ENCODE measurements at regions not wholly inside any gene's neighbourhood (a gene's known extent, or its start where the extent isn't known, plus 50 kb on each side); places are given as distances from the start of the nearest gene placed in this dataset.

- peak in 1 of 2 donors; percentile 63 for DNase-seq
- no peaks in the 10 kb centered on the region for H3K27me3 ChIP-seq
- H3K27ac ChIP-seq, result peak overlapping the region in 1 of 5 donors; percentile 24
- intact Hi-C loops (cut with DNase I; ENCODE audit: low total_unique reads), result no loop called here
- H3K4me1 ChIP-seq, result peaks cover 0 to 9% (median 0%) of the 10 kb centered on the region in 4 donors
- WGBS, 5 donors, result 49 to 68% (median 51%) methylated on average over 4 of the region's 4 CpGs
- no peaks in the 10 kb centered on the region for H3K36me3 ChIP-seq
- no peak overlapping the region for H3K4me3 ChIP-seq
- TF ChIP-seq EP300 (IDR thresholded peaks at IDR 0.05) (no peak), POLR2A (IDR thresholded peaks at IDR 0.05) (no peak), POLR2AphosphoS5 (IDR thresholded peaks at IDR 0.05) (no peak)
- TF ChIP-seq, protein P1, sequence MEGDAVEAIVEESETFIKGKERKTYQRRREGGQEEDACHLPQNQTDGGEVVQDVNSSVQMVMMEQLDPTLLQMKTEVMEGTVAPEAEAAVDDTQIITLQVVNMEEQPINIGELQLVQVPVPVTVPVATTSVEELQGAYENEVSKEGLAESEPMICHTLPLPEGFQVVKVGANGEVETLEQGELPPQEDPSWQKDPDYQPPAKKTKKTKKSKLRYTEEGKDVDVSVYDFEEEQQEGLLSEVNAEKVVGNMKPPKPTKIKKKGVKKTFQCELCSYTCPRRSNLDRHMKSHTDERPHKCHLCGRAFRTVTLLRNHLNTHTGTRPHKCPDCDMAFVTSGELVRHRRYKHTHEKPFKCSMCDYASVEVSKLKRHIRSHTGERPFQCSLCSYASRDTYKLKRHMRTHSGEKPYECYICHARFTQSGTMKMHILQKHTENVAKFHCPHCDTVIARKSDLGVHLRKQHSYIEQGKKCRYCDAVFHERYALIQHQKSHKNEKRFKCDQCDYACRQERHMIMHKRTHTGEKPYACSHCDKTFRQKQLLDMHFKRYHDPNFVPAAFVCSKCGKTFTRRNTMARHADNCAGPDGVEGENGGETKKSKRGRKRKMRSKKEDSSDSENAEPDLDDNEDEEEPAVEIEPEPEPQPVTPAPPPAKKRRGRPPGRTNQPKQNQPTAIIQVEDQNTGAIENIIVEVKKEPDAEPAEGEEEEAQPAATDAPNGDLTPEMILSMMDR (IDR thresholded peaks at IDR 0.05), result no peak
- H3K9me3 ChIP-seq, result no peaks in the 10 kb centered on the region
Observed at GRCh38 chr1:222283147-222283768, 264.6 kb downstream of the HHIPL2 start.

- Histone ChIP-seq H3K9me3 (no peaks in the 10 kb centered on the region), H3K27me3 (no peaks in the 10 kb centered on the region), H3K4me3 (no peak overlapping the region), H3K36me3 (no peaks in the 10 kb centered on the region), H3K4me1 (peaks cover 0 to 9% (median 0%) of the 10 kb centered on the region in 4 donors), H3K27ac (no peak overlapping the region)
- 54 to 85% (median 63%) methylated on average over 3 of the region's 3 CpGs for WGBS, 5 donors
- no peak for TF ChIP-seq EP300 (IDR thresholded peaks at IDR 0.05)
- TF ChIP-seq POLR2AphosphoS5 (IDR thresholded peaks at IDR 0.05), result no peak
- TF ChIP-seq, protein P1 (IDR thresholded peaks at IDR 0.05), result no peak
- TF ChIP-seq POLR2A (IDR thresholded peaks at IDR 0.05), result no peak
- DNase-seq, result no peak
- intact Hi-C loops (cut with DNase I; ENCODE audit: low total_unique reads), result no loop called here
Observed at GRCh38 chr1:222279591-222279990, 268.3 kb downstream of the HHIPL2 start.

DNA sequence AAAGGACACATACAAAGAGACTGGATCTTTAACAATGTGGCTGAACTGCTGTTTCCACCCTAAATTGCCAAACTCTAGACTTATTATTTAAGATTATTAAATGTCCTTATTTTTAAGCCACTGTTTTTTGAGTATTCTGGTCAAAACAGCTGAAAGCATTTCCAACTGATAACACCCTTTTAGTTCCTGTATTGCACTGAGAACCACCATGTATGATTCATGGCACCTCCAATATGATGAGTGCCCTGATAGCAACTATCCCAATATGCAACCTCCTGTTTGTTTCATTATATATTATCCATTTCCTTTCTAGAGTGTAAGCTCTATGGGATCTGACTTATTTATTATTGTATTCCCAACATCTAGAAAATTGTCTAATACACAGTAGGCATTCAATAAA lies 269.4 kb downstream of the HHIPL2 start:
- Histone ChIP-seq H3K36me3 (no peaks in the 10 kb centered on the region), H3K9me3 (no peaks in the 10 kb centered on the region), H3K27me3 (no peaks in the 10 kb centered on the region), H3K27ac (no peak overlapping the region), H3K4me1 (peaks cover 0 to 5% (median 0%) of the 10 kb centered on the region in 4 donors), H3K4me3 (no peak overlapping the region)
- DNase-seq, result no peak
- TF ChIP-seq EP300 (IDR thresholded peaks at IDR 0.05) (no peak), POLR2A (IDR thresholded peaks at IDR 0.05) (no peak), POLR2AphosphoS5 (IDR thresholded peaks at IDR 0.05) (no peak)
- TF ChIP-seq, protein P1 (IDR thresholded peaks at IDR 0.05), result no peak
- intact Hi-C loops (cut with DNase I; ENCODE audit: low total_unique reads), result no loop called here

GRCh38 chr1:222275729-222276465 lies 272.0 kb downstream of the HHIPL2 start:
- H3K9me3 ChIP-seq, result no peaks in the 10 kb centered on the region
- no peak overlapping the region for H3K27ac ChIP-seq
- DNase-seq, result peak in 1 of 2 donors; percentile 30
- no peaks in the 10 kb centered on the region for H3K27me3 ChIP-seq
- no peaks in the 10 kb centered on the region for H3K36me3 ChIP-seq
- no peak overlapping the region for H3K4me3 ChIP-seq
- H3K4me1 ChIP-seq, result no peaks in the 10 kb centered on the region
- intact Hi-C loops (cut with DNase I; ENCODE audit: low total_unique reads), result no loop called here
- TF ChIP-seq, protein P1 (IDR thresholded peaks at IDR 0.05), result no peak
- TF ChIP-seq EP300 (IDR thresholded peaks at IDR 0.05) (no peak), POLR2A (IDR thresholded peaks at IDR 0.05) (no peak), POLR2AphosphoS5 (IDR thresholded peaks at IDR 0.05) (no peak)
- WGBS, 5 donors, result 69 to 82% (median 73%) methylated on average over 6 of the region's 6 CpGs

Data from stomach (tissue), 8 donors.